ENCODE measurements at regions not wholly inside any gene's neighbourhood (a gene's known extent, or its start where the extent isn't known, plus 50 kb on each side); places are given as distances from the start of the nearest gene placed in this dataset.

DNA sequence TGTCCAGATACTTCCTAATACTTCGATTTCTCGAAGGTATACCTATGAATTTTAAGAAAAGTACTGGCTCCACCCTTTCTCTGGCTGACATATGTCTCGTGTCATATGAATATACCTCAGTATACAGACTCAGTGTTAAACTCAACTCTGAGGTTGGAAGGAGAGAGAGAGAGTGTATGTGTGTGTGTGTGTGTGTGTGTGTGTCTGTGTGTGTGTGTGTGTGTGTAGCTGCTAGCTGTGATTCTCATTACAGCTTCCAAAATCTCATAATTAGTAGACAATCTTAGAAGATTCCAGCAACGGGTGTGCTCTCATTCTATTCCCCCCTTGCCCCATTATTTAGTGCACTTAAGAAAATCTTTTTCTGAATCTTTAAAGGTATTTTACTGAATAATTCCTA, 380.3 kb upstream of the B3GALT2 start:
- POLR2A ChIA-PET: no interaction called here

GRCh38 chr1:193565971-193566577, 379.7 kb upstream of the B3GALT2 start:
- TF ChIP-seq ZNF282 (CRISPR knock-in tag; IDR thresholded peaks at IDR 0.05) (no peak), HDAC3 (IDR thresholded peaks at IDR 0.05; ENCODE audit: borderline replicate concordance, partially characterized antibody) (no peak), C11orf30 (IDR thresholded peaks at IDR 0.05; ENCODE audit: low read depth) (peak; percentile 67; the same call in 1 of the 2 replicates), HNRNPK (IDR thresholded peaks at IDR 0.05; ENCODE audit: low read depth, low read length, poor library complexity, severe bottlenecking) (no peak), MAFG (tag; conservative IDR thresholded peaks at IDR 0.05) (peak; percentile 64; the same call in 1 of the 2 replicates), ZNF316 (IDR thresholded peaks at IDR 0.05) (peak; percentile 87)
- TF ChIP-seq, protein P1, sequence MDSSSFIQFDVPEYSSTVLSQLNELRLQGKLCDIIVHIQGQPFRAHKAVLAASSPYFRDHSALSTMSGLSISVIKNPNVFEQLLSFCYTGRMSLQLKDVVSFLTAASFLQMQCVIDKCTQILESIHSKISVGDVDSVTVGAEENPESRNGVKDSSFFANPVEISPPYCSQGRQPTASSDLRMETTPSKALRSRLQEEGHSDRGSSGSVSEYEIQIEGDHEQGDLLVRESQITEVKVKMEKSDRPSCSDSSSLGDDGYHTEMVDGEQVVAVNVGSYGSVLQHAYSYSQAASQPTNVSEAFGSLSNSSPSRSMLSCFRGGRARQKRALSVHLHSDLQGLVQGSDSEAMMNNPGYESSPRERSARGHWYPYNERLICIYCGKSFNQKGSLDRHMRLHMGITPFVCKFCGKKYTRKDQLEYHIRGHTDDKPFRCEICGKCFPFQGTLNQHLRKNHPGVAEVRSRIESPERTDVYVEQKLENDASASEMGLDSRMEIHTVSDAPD (CRISPR knock-in tag; IDR thresholded peaks at IDR 0.05): no peak
- Histone ChIP-seq H3K9me3 (replicated peaks; ENCODE audit: control insufficient read depth, insufficient read depth, low read depth, low read length) (no peaks in the 10 kb centered on the region), H3K4me3 (no peak overlapping the region), H3K9me1 (ENCODE audit: control insufficient read depth, insufficient read depth, low read length) (no peaks in the 10 kb centered on the region), H4K20me1 (replicated peaks; ENCODE audit: control insufficient read depth, insufficient read depth, low read length) (no peaks in the 10 kb centered on the region), H3K4me2 (ENCODE audit: insufficient read depth, low read length) (no peak overlapping the region), H2AFZ (ENCODE audit: low read depth, low read length) (no peak overlapping the region), H3K27me3 (ENCODE audit: control insufficient read depth in 2 of 2, insufficient read depth in 2 of 2, low read length in 2 of 2) (no peaks in the 10 kb centered on the region), H3K27ac (ENCODE audit: extremely low read depth, low read depth, low read length) (no peak overlapping the region), H3K4me1 (replicated peaks in 1 of 2; ENCODE audit: control insufficient read depth in 2 of 2, insufficient read depth in 2 of 2, low read length in 2 of 2) (no peaks in the 10 kb centered on the region; a peak in 1 of 5 replicates), H3K79me2 (ENCODE audit: control insufficient read depth, insufficient read depth, low read length) (no peaks in the 10 kb centered on the region), H3K36me3 (ENCODE audit: control insufficient read depth, insufficient read depth, low read length) (no peaks in the 10 kb centered on the region), H3K9ac (ENCODE audit: insufficient read depth in 1 of 2, low read depth in 2 of 2, low read length in 2 of 2) (no peak overlapping the region)
- POLR2A ChIA-PET: no interaction called here
- FAIRE-seq (no peak), DNase-seq (ENCODE audit: extremely low read depth in 1 of 4, low spot score in 3 of 4) (no peak), ATAC-seq (no peak)
- in situ Hi-C loops (cut with MboI): no loop called here
- no TSS peak for BruUV-seq (replicated peaks)
- CTCF ChIA-PET (ENCODE audit: low intra/inter-chr PET ratio): no interaction called here
- 0% methylated on average over 2 of the region's 2 CpGs for WGBS (ENCODE audit: insufficient coverage, low coverage, missing lambda C conversion rate)
- intact Hi-C loops (cut with micrococcal nuclease): no loop called here

More for the DNA sequence above, 380.3 kb upstream of the B3GALT2 start:
- H4K20me1 ChIP-seq (replicated peaks; ENCODE audit: control insufficient read depth, insufficient read depth, low read length): no peaks in the 10 kb centered on the region
- ATAC-seq: no peak
- no peaks in the 10 kb centered on the region for H3K36me3 ChIP-seq (ENCODE audit: control insufficient read depth, insufficient read depth, low read length)
- H3K9me1 ChIP-seq (ENCODE audit: control insufficient read depth, insufficient read depth, low read length): no peaks in the 10 kb centered on the region
- no peaks in the 10 kb centered on the region for H3K27me3 ChIP-seq (ENCODE audit: control insufficient read depth in 2 of 2, insufficient read depth in 2 of 2, low read length in 2 of 2)
- WGBS (ENCODE audit: insufficient coverage, low coverage, missing lambda C conversion rate): 3% methylated on average over 4 of the region's 4 CpGs
- H3K4me2 ChIP-seq (ENCODE audit: insufficient read depth, low read length): no peak overlapping the region
- no peaks in the 10 kb centered on the region for H3K9me3 ChIP-seq (replicated peaks; ENCODE audit: control insufficient read depth, insufficient read depth, low read depth, low read length)
- no peaks in the 10 kb centered on the region; a peak in 1 of 5 replicates for H3K4me1 ChIP-seq (replicated peaks in 1 of 2; ENCODE audit: control insufficient read depth in 2 of 2, insufficient read depth in 2 of 2, low read length in 2 of 2)
- no peak overlapping the region for H3K27ac ChIP-seq (ENCODE audit: extremely low read depth, low read depth, low read length)
- H2AFZ ChIP-seq (ENCODE audit: low read depth, low read length): no peak overlapping the region
- no peak for FAIRE-seq
- CTCF ChIA-PET (ENCODE audit: low intra/inter-chr PET ratio): no interaction called here
- no peak overlapping the region for H3K4me3 ChIP-seq
- H3K79me2 ChIP-seq (ENCODE audit: control insufficient read depth, insufficient read depth, low read length): no peaks in the 10 kb centered on the region
- intact Hi-C loops (cut with micrococcal nuclease) (no loop called here), in situ Hi-C loops (cut with MboI) (no loop called here)
- no peak overlapping the region for H3K9ac ChIP-seq (ENCODE audit: insufficient read depth in 1 of 2, low read depth in 2 of 2, low read length in 2 of 2)
- BruUV-seq (replicated peaks): no TSS peak
- no peak for TF ChIP-seq STAT5A (IDR thresholded peaks at IDR 0.05; ENCODE audit: borderline replicate concordance, low read length)
- TF ChIP-seq ZNF197 (CRISPR knock-in tag; IDR thresholded peaks at IDR 0.05; ENCODE audit: low read depth): no peak
- TF ChIP-seq HDGF (IDR thresholded peaks at IDR 0.05): no peak
- TF ChIP-seq, protein P2, sequence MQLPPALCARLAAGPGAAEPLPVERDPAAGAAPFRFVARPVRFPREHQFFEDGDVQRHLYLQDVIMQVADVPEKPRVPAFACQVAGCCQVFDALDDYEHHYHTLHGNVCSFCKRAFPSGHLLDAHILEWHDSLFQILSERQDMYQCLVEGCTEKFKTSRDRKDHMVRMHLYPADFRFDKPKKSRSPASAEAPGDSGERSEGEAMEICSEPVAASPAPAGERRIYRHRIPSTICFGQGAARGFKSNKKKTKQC (CRISPR knock-in tag; IDR thresholded peaks at IDR 0.05): no peak
- no peak for TF ChIP-seq TEAD2 (tag; IDR thresholded peaks at IDR 0.05)
- DNase-seq (ENCODE audit: extremely low read depth in 1 of 4, low spot score in 3 of 4): no peak

Measured in K562 (cell line).